ENCODE measurements at regions not wholly inside any gene's neighbourhood (a gene's known extent, or its start where the extent isn't known, plus 50 kb on each side); places are given as distances from the start of the nearest gene placed in this dataset.

- no peaks in the 10 kb centered on the region for H3K9me3 ChIP-seq (replicated peaks)
- no peak for TF ChIP-seq CTCF (IDR thresholded peaks at IDR 0.05; ENCODE audit: borderline replicate concordance)
- no peaks in the 10 kb centered on the region for H3K36me3 ChIP-seq
- no peaks in the 10 kb centered on the region for H3K27me3 ChIP-seq (ENCODE audit: low read depth)
- intact Hi-C loops (cut with micrococcal nuclease) = no loop called here
- H3K4me3 ChIP-seq = no peak overlapping the region
- DNase-seq = no peak
- no peaks in the 10 kb centered on the region for H3K4me1 ChIP-seq
- no peak overlapping the region for H3K27ac ChIP-seq (replicated peaks)
These were observed 227.2 kb downstream of the FAM76B start for GRCh38 chr11:95562196-95562921.

- no peak for DNase-seq
- Histone ChIP-seq H3K36me3 (no peaks in the 10 kb centered on the region), H3K27ac (replicated peaks) (no peak overlapping the region), H3K4me3 (no peak overlapping the region), H3K4me1 (no peaks in the 10 kb centered on the region), H3K27me3 (ENCODE audit: low read depth) (no peaks in the 10 kb centered on the region), H3K9me3 (replicated peaks) (no peaks in the 10 kb centered on the region)
- TF ChIP-seq CTCF (IDR thresholded peaks at IDR 0.05; ENCODE audit: borderline replicate concordance) = no peak
- intact Hi-C loops (cut with micrococcal nuclease) = no loop called here
These were observed 229.7 kb downstream of the FAM76B start for GRCh38 chr11:95559899-95560298.

- Histone ChIP-seq H3K36me3 (no peaks in the 10 kb centered on the region), H3K4me3 (no peak overlapping the region), H3K4me1 (no peaks in the 10 kb centered on the region), H3K27me3 (ENCODE audit: low read depth) (no peaks in the 10 kb centered on the region), H3K9me3 (replicated peaks) (no peaks in the 10 kb centered on the region), H3K27ac (replicated peaks) (no peak overlapping the region)
- TF ChIP-seq CTCF (IDR thresholded peaks at IDR 0.05; ENCODE audit: borderline replicate concordance) = no peak
- no peak for DNase-seq
- intact Hi-C loops (cut with micrococcal nuclease) = no loop called here
These were observed 232.2 kb downstream of the FAM76B start for GRCh38 chr11:95557376-95557775.

GRCh38 chr11:95556342-95557163, 233.0 kb downstream of the FAM76B start:
- no peak for DNase-seq
- Histone ChIP-seq H3K9me3 (replicated peaks) (no peaks in the 10 kb centered on the region), H3K4me3 (no peak overlapping the region), H3K4me1 (no peaks in the 10 kb centered on the region), H3K36me3 (no peaks in the 10 kb centered on the region), H3K27ac (replicated peaks) (no peak overlapping the region), H3K27me3 (ENCODE audit: low read depth) (no peaks in the 10 kb centered on the region)
- intact Hi-C loops (cut with micrococcal nuclease) = no loop called here
- no peak for TF ChIP-seq CTCF (IDR thresholded peaks at IDR 0.05; ENCODE audit: borderline replicate concordance)

GRCh38 chr11:95556011-95556341, 233.6 kb downstream of the FAM76B start:
- no peaks in the 10 kb centered on the region for H3K4me1 ChIP-seq
- no peaks in the 10 kb centered on the region for H3K9me3 ChIP-seq (replicated peaks)
- H3K36me3 ChIP-seq = no peaks in the 10 kb centered on the region
- H3K27me3 ChIP-seq (ENCODE audit: low read depth) = no peaks in the 10 kb centered on the region
- no peak for DNase-seq
- H3K4me3 ChIP-seq = no peak overlapping the region
- H3K27ac ChIP-seq (replicated peaks) = no peak overlapping the region
- no peak for TF ChIP-seq CTCF (IDR thresholded peaks at IDR 0.05; ENCODE audit: borderline replicate concordance)
- intact Hi-C loops (cut with micrococcal nuclease) = no loop called here

All from left ventricle myocardium inferior (tissue), 1 donor.